A673 (cell line): ENCODE measurements at regions not wholly inside any gene's neighbourhood (a gene's known extent, or its start where the extent isn't known, plus 50 kb on each side); places are given as distances from the start of the nearest gene placed in this dataset.

ENCODE experiments used
- BruUV-seq: library from RNA; stranded (reverse); fragments of 400-500 nt; replicated peaks from 2 replicates; lab custom pipeline; 2021; lab: Mats Ljungman, UMichigan
- CTCF ChIA-PET: fragments of 300-600 bp; sonication (Branson Sonifier 250); formaldehyde crosslinking; loops from one replicate; lab custom pipeline; 2022; ENCODE audit warnings: antibody characterized with exemption; lab: Charles Lee
- POLR2A ChIA-PET: fragments of 300-600 bp; sonication (Branson Sonifier 250); formaldehyde crosslinking; loops from one replicate; lab custom pipeline; 2022; ENCODE audit warnings: antibody characterized with exemption; ENCODE audit not compliant: low non-redundant PET; lab: Charles Lee
- DNase-seq: peaks from one replicate; pipeline ENCODE4 v3.0.0-alpha.2; 2015; ENCODE audit warnings: low spot score
- H3K27ac ChIP-seq: fragments of 200-600 bp; sonication (generic); 2 replicates; pipeline ENCODE4 v1.5.1; 2016; ENCODE audit warnings: mixed run types, low read depth, mild to moderate bottlenecking, mixed read lengths, antibody characterized with exemption, low read length; ENCODE audit not compliant: poor library complexity, severe bottlenecking
- H3K27me3 ChIP-seq: fragments of 200-600 bp; sonication (generic); replicated peaks from 2 replicates; pipeline ENCODE4 v1.6.1; 2017; ENCODE audit warnings: mixed run types, low read depth, mild to moderate bottlenecking, mixed read lengths, antibody characterized with exemption, low read length; ENCODE audit not compliant: insufficient read depth, poor library complexity
- H3K36me3 ChIP-seq: fragments of 200-600 bp; sonication (generic); 2 replicates; pipeline ENCODE4 v1.6.1; 2016; ENCODE audit warnings: mixed run types, mild to moderate bottlenecking, mixed read lengths, antibody characterized with exemption, low read length; ENCODE audit not compliant: insufficient read depth, poor library complexity, severe bottlenecking
- H3K4me1 ChIP-seq: fragments of 200-600 bp; sonication (generic); 2 replicates; pipeline ENCODE4 v1.6.1; 2017; ENCODE audit warnings: mixed run types, mild to moderate bottlenecking, mixed read lengths, antibody characterized with exemption, low read length; ENCODE audit not compliant: insufficient read depth, poor library complexity, severe bottlenecking
- H3K4me3 ChIP-seq: fragments of 200-600 bp; sonication (generic); 2 replicates; pipeline ENCODE4 v1.5.1; 2016; ENCODE audit warnings: low read depth, mixed run types, mild to moderate bottlenecking, mixed read lengths, low read length; ENCODE audit not compliant: poor library complexity, severe bottlenecking
- H3K9me3 ChIP-seq: fragments of 200-600 bp; sonication (generic); 2 replicates; pipeline ENCODE4 v1.6.1; 2016; ENCODE audit warnings: mixed run types, low read depth, mild to moderate bottlenecking, mixed read lengths, antibody characterized with exemption, low read length; ENCODE audit not compliant: poor library complexity, severe bottlenecking
- CTCF ChIP-seq: fragments of 300-800, 200-600 bp; sonication (generic); conservative IDR thresholded peaks from 2 replicates; pipeline ENCODE4 v1.5.1; 2017; ENCODE audit warnings: low read depth, mild to moderate bottlenecking, antibody characterized with exemption, low read length, moderate library complexity, mixed read lengths
- EZH2 ChIP-seq: fragments of 200-600 bp; sonication (generic); IDR thresholded peaks from 2 replicates; pipeline ENCODE4 v1.6.1; 2017; ENCODE audit warnings: borderline replicate concordance, low read depth, mild to moderate bottlenecking, mixed read lengths, antibody characterized with exemption, low read length; ENCODE audit not compliant: poor library complexity, severe bottlenecking
- intact Hi-C: fragments of 100-400 bp; cut with micrococcal nuclease; formaldehyde crosslinking; loops from one replicate; pipeline ENCODE4 v1.10.0; 2022; ENCODE audit not compliant: unreplicated experiment

GRCh38 chr12:58502841-58503240 lies 417.5 kb downstream of the LRIG3 start:
- no TSS peak for BruUV-seq
- DNase-seq: no peak
- ChIA-PET POLR2A (no interaction called here), CTCF (no interaction called here)
- Histone ChIP-seq H3K9me3 (no peaks in the 10 kb centered on the region), H3K36me3 (no peaks in the 10 kb centered on the region), H3K27ac (no peak overlapping the region), H3K4me1 (peaks cover 8% of the 10 kb centered on the region), H3K4me3 (no peak overlapping the region), H3K27me3 (no peaks in the 10 kb centered on the region)
- TF ChIP-seq EZH2 (no peak), CTCF (no peak)
- intact Hi-C loops: no loop called here

GRCh38 chr12:58503731-58504130 lies 416.6 kb downstream of the LRIG3 start:
- ChIA-PET CTCF (no interaction called here), POLR2A (no interaction called here)
- BruUV-seq: no TSS peak
- Histone ChIP-seq H3K27ac (no peak overlapping the region), H3K36me3 (no peaks in the 10 kb centered on the region), H3K27me3 (no peaks in the 10 kb centered on the region), H3K9me3 (no peaks in the 10 kb centered on the region), H3K4me1 (peaks cover 8% of the 10 kb centered on the region), H3K4me3 (no peak overlapping the region)
- intact Hi-C loops: no loop called here
- no peak for TF ChIP-seq CTCF
- TF ChIP-seq EZH2: no peak
- DNase-seq: no peak

DNA sequence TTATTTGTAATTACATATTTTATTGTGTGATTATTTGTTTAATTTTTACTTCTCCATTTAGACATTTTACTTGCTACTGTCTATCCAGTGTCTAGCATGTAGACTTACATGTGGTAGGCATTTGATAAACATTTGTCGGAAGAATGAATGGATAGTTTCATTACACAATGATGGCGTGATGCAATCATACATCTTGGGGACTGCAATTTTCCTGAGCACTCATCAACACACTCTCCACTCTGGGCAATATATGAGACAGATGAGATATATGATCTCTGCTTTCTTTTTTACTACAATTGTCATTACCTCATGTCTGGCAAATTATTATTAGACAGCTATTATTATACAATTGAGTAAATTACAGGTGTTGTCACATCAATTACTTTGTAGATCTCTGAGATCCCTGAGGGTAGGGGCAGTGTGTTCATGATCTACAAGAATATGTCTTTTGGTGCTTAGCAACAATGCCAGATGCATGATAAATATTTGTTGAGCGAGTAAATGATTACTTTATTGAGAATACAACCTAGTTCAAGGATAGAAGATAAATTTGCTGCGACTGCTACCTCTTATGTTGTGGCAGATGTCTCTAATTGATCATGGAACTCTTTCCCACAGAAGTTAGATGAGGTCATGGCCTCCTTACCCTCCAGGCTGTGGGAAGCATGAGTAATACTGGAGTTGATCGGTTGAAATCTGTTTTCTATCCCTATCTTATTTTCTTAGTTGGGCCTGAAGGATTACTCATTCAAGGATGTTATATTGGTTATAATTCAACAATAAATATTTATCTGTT lies 416.0 kb downstream of the LRIG3 start:
- Histone ChIP-seq H3K4me3 (no peak overlapping the region), H3K4me1 (peaks cover 8% of the 10 kb centered on the region), H3K9me3 (no peaks in the 10 kb centered on the region), H3K27me3 (no peaks in the 10 kb centered on the region), H3K27ac (no peak overlapping the region), H3K36me3 (no peaks in the 10 kb centered on the region)
- DNase-seq: no peak
- POLR2A ChIA-PET: no interaction called here
- TF ChIP-seq EZH2 (no peak), CTCF (no peak)
- CTCF ChIA-PET: no interaction called here
- intact Hi-C loops: no loop called here
- no TSS peak for BruUV-seq
